ENCODE measurements at regions not wholly inside any gene's neighbourhood (a gene's known extent, or its start where the extent isn't known, plus 50 kb on each side); places are given as distances from the start of the nearest gene placed in this dataset.

- Mint-ChIP-seq H3K4me3 (no peak overlapping the region), H3K27me3 (peaks cover 0 to 5% (median 4%) of the 10 kb centered on the region in 5 donors), H3K4me1 (no peaks in the 10 kb centered on the region), H3K36me3 (no peaks in the 10 kb centered on the region), H3K9me3 (peaks cover 0 to 11% (median 0%) of the 10 kb centered on the region in 11 donors), H3K27ac (no peak overlapping the region)
- Histone ChIP-seq H3K27ac (ENCODE audit: low read depth, low read length) (no peak overlapping the region), H3K9me3 (ENCODE audit: control insufficient read depth in 2 of 3, low read length in 3 of 3) (no peaks in the 10 kb centered on the region), H3K4me3 (ENCODE audit: low read length) (no peak overlapping the region), H3K36me3 (ENCODE audit: control insufficient read depth in 2 of 3, insufficient read depth in 3 of 3, low read length in 3 of 3) (no peaks in the 10 kb centered on the region), H3K27me3 (ENCODE audit: control insufficient read depth in 2 of 2, insufficient read depth in 2 of 2, low read length in 2 of 2) (no peaks in the 10 kb centered on the region), H3K4me1 (ENCODE audit: control insufficient read depth in 2 of 2, insufficient read depth in 2 of 2, low read length in 2 of 2) (no peaks in the 10 kb centered on the region)
- ATAC-seq = no peak
- ChIA-PET POLR2A (no interaction called here), CTCF (no interaction called here)
- intact Hi-C loops (cut with micrococcal nuclease) = no loop called here
- no peak for DNase-seq
Observed at GRCh38 chr6:10193321-10193720, 221.6 kb downstream of the TFAP2A start.

GRCh38 chr6:10190042-10190441, 224.8 kb downstream of the TFAP2A start:
- intact Hi-C loops (cut with micrococcal nuclease) = no loop called here
- POLR2A ChIA-PET = no interaction called here
- Histone ChIP-seq H3K9me3 (ENCODE audit: control insufficient read depth in 2 of 3, low read length in 3 of 3) (no peaks in the 10 kb centered on the region), H3K27me3 (ENCODE audit: control insufficient read depth in 2 of 2, insufficient read depth in 2 of 2, low read length in 2 of 2) (no peaks in the 10 kb centered on the region), H3K27ac (ENCODE audit: low read depth, low read length) (no peak overlapping the region), H3K36me3 (ENCODE audit: control insufficient read depth in 2 of 3, insufficient read depth in 3 of 3, low read length in 3 of 3) (no peaks in the 10 kb centered on the region), H3K4me1 (ENCODE audit: control insufficient read depth in 2 of 2, insufficient read depth in 2 of 2, low read length in 2 of 2) (no peaks in the 10 kb centered on the region), H3K4me3 (ENCODE audit: low read length) (no peak overlapping the region)
- Mint-ChIP-seq H3K27ac (no peak overlapping the region), H3K36me3 (peaks cover 0 to 4% (median 0%) of the 10 kb centered on the region in 5 donors), H3K4me3 (no peak overlapping the region), H3K9me3 (peaks cover 0 to 16% (median 3%) of the 10 kb centered on the region in 11 donors), H3K4me1 (no peaks in the 10 kb centered on the region), H3K27me3 (peaks cover 0 to 10% (median 4%) of the 10 kb centered on the region in 5 donors)
- ATAC-seq (no peak), DNase-seq (no peak)
- CTCF ChIA-PET = no interaction called here

- H3K27ac Mint-ChIP-seq = no peak overlapping the region
- POLR2A ChIA-PET = no interaction called here
- peaks cover 0 to 4% (median 0%) of the 10 kb centered on the region in 5 donors for H3K36me3 Mint-ChIP-seq
- H3K4me1 ChIP-seq (ENCODE audit: control insufficient read depth in 2 of 2, insufficient read depth in 2 of 2, low read length in 2 of 2) = no peaks in the 10 kb centered on the region
- no peaks in the 10 kb centered on the region for H3K36me3 ChIP-seq (ENCODE audit: control insufficient read depth in 2 of 3, insufficient read depth in 3 of 3, low read length in 3 of 3)
- peaks cover 0 to under 1% (median 0%) of the 10 kb centered on the region in 7 donors for H3K4me1 Mint-ChIP-seq
- no peak overlapping the region for H3K27ac ChIP-seq (ENCODE audit: low read depth, low read length)
- no peak for DNase-seq
- H3K9me3 ChIP-seq (ENCODE audit: control insufficient read depth in 2 of 3, low read length in 3 of 3) = no peaks in the 10 kb centered on the region
- no peak overlapping the region for H3K4me3 ChIP-seq (ENCODE audit: low read length)
- H3K4me3 Mint-ChIP-seq = no peak overlapping the region
- no peaks in the 10 kb centered on the region for H3K27me3 ChIP-seq (ENCODE audit: control insufficient read depth in 2 of 2, insufficient read depth in 2 of 2, low read length in 2 of 2)
- CTCF ChIA-PET = interaction anchor here (0.5 kb wide), 1 partner anchor 8 kb away, joined by 3 read pairs; no protein-coding TSS in a partner anchor
- intact Hi-C loops (cut with micrococcal nuclease) = no loop called here
- H3K27me3 Mint-ChIP-seq = peaks cover 0 to 6% (median 4%) of the 10 kb centered on the region in 5 donors
- no peak for ATAC-seq
- peaks cover 0 to 16% (median 4%) of the 10 kb centered on the region in 11 donors for H3K9me3 Mint-ChIP-seq
Observed at GRCh38 chr6:10184371-10185227, 230.3 kb downstream of the TFAP2A start.

- Histone ChIP-seq H3K36me3 (ENCODE audit: control insufficient read depth in 2 of 3, insufficient read depth in 3 of 3, low read length in 3 of 3) (no peaks in the 10 kb centered on the region), H3K4me1 (ENCODE audit: control insufficient read depth in 2 of 2, insufficient read depth in 2 of 2, low read length in 2 of 2) (no peaks in the 10 kb centered on the region), H3K27me3 (ENCODE audit: control insufficient read depth in 2 of 2, insufficient read depth in 2 of 2, low read length in 2 of 2) (no peaks in the 10 kb centered on the region), H3K9me3 (ENCODE audit: control insufficient read depth in 2 of 3, low read length in 3 of 3) (no peaks in the 10 kb centered on the region), H3K27ac (ENCODE audit: low read depth, low read length) (no peak overlapping the region), H3K4me3 (ENCODE audit: low read length) (no peak overlapping the region)
- peaks cover 0 to 1% (median 0%) of the 10 kb centered on the region in 7 donors for H3K4me1 Mint-ChIP-seq
- ATAC-seq = no peak
- no peak overlapping the region for H3K4me3 Mint-ChIP-seq
- POLR2A ChIA-PET = no interaction called here
- H3K36me3 Mint-ChIP-seq = no peaks in the 10 kb centered on the region
- intact Hi-C loops (cut with micrococcal nuclease) = no loop called here
- H3K27me3 Mint-ChIP-seq = peaks cover 0 to 3% (median 0%) of the 10 kb centered on the region in 5 donors
- CTCF ChIA-PET = no interaction called here
- peaks cover 0 to 5% (median 4%) of the 10 kb centered on the region in 11 donors for H3K9me3 Mint-ChIP-seq
- no peak for DNase-seq
- H3K27ac Mint-ChIP-seq = no peak overlapping the region
Observed at GRCh38 chr6:10180138-10181074, 234.5 kb downstream of the TFAP2A start.

GRCh38 chr6:10177704-10178103, 237.2 kb downstream of the TFAP2A start:
- peaks cover 0 to 2% (median 0%) of the 10 kb centered on the region in 5 donors for H3K36me3 Mint-ChIP-seq
- intact Hi-C loops (cut with micrococcal nuclease) = no loop called here
- no peak overlapping the region for H3K27ac Mint-ChIP-seq
- DNase-seq = no peak
- ChIA-PET CTCF (no interaction called here), POLR2A (no interaction called here)
- Histone ChIP-seq H3K4me3 (ENCODE audit: low read length) (no peak overlapping the region), H3K27me3 (ENCODE audit: control insufficient read depth in 2 of 2, insufficient read depth in 2 of 2, low read length in 2 of 2) (no peaks in the 10 kb centered on the region), H3K36me3 (ENCODE audit: control insufficient read depth in 2 of 3, insufficient read depth in 3 of 3, low read length in 3 of 3) (no peaks in the 10 kb centered on the region), H3K27ac (ENCODE audit: low read depth, low read length) (no peak overlapping the region), H3K4me1 (ENCODE audit: control insufficient read depth in 2 of 2, insufficient read depth in 2 of 2, low read length in 2 of 2) (no peaks in the 10 kb centered on the region), H3K9me3 (ENCODE audit: control insufficient read depth in 2 of 3, low read length in 3 of 3) (no peaks in the 10 kb centered on the region)
- H3K4me3 Mint-ChIP-seq = no peak overlapping the region
- peaks cover 0 to 3% (median 0%) of the 10 kb centered on the region in 5 donors for H3K27me3 Mint-ChIP-seq
- ATAC-seq = no peak
- peaks cover 0 to 1% (median 0%) of the 10 kb centered on the region in 7 donors for H3K4me1 Mint-ChIP-seq
- peaks cover 0 to 9% (median 0%) of the 10 kb centered on the region in 11 donors for H3K9me3 Mint-ChIP-seq

GRCh38 chr6:10175362-10175761, 239.5 kb downstream of the TFAP2A start:
- POLR2A ChIA-PET = no interaction called here
- H3K27ac Mint-ChIP-seq = no peak overlapping the region
- H3K27me3 Mint-ChIP-seq = peaks cover 0 to 7% (median 0%) of the 10 kb centered on the region in 5 donors
- H3K36me3 Mint-ChIP-seq = peaks cover 0 to 4% (median 0%) of the 10 kb centered on the region in 5 donors
- H3K4me1 ChIP-seq (ENCODE audit: control insufficient read depth in 2 of 2, insufficient read depth in 2 of 2, low read length in 2 of 2) = no peaks in the 10 kb centered on the region
- ATAC-seq = no peak
- no peaks in the 10 kb centered on the region for H3K36me3 ChIP-seq (ENCODE audit: control insufficient read depth in 2 of 3, insufficient read depth in 3 of 3, low read length in 3 of 3)
- H3K4me3 Mint-ChIP-seq = no peak overlapping the region
- CTCF ChIA-PET = no interaction called here
- no peaks in the 10 kb centered on the region for H3K9me3 ChIP-seq (ENCODE audit: control insufficient read depth in 2 of 3, low read length in 3 of 3)
- no peak overlapping the region for H3K4me3 ChIP-seq (ENCODE audit: low read length)
- peaks cover 0 to 11% (median 5%) of the 10 kb centered on the region in 11 donors for H3K9me3 Mint-ChIP-seq
- no peak overlapping the region for H3K27ac ChIP-seq (ENCODE audit: low read depth, low read length)
- intact Hi-C loops (cut with micrococcal nuclease) = no loop called here
- H3K27me3 ChIP-seq (ENCODE audit: control insufficient read depth in 2 of 2, insufficient read depth in 2 of 2, low read length in 2 of 2) = no peaks in the 10 kb centered on the region
- H3K4me1 Mint-ChIP-seq = peaks cover 0 to 1% (median 0%) of the 10 kb centered on the region in 7 donors
- no peak for DNase-seq
